HG02678 (cell line): ENCODE measurements at regions not wholly inside any gene's neighbourhood (a gene's known extent, or its start where the extent isn't known, plus 50 kb on each side); places are given as distances from the start of the nearest gene placed in this dataset.

Source experiments
- ATAC-seq: cut with Tn5 transposase; IDR thresholded peaks from one replicate; pipeline ENCODE4 v1.9.1; 2021; ENCODE audit warnings: mild to moderate bottlenecking, moderate library complexity; ENCODE audit not compliant: unreplicated experiment

DNA sequence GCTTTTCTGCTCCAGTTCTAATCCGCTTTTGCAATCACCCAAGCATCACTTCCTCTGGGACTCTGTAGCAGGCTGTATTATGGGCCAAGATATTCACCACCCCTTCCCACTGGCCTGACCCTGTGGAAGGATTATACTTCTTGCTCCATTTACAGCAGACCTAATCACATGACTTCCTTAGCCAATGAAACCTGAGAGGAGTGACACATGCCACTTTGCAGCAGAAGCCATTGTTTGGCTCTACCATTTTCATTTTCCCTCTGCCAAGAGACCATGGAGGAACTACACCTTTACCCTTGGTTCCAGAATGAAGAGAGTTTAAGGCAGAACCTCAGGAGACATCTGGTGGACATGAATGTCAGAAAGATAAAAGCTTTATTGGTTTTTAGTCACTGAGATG is 134.9 kb upstream of the HSD17B12 start:
- ATAC-seq, result no peak

DNA sequence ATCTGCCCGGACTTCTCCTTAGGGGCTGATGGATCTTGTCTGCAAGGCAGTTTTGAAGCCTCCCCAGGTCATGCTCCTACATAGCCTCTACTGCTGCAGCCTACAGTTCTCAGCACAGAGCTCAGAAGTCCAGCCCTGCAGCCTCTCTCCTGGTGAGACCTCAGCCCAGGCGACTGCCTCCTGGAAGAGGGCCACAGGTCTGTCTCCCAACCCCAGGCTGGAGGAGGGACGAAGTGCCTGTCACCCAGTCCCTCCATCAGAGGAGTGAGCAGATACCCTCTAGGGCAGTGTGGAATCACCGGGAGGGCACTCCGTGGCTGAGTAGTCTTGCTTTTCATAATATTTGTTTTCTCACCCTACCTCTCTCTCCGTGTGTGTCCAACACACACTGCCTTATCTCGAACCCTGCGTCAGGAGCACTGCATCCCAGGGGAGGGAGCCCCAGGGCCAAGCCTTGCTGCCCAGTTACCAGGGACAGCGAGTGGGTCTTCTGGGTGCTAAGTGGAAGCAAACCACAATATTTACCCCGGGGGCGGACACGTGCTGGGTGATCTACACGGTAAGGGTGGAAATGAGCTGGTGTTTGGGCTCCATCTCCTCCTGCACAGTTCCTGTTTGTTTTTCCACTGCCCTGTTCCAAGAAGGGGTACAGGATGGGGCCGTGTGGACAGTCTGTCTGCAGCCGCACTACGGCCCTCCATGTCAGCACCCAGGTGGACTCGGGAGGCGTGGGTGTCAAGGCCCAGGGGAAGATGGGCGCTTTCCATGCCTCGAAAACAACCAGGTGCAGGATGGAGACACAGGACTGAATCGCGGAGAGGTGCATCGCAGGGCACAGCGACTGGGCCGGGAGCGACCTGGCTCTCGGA is 133.7 kb upstream of the HSD17B12 start:
- ATAC-seq, result no peak

DNA sequence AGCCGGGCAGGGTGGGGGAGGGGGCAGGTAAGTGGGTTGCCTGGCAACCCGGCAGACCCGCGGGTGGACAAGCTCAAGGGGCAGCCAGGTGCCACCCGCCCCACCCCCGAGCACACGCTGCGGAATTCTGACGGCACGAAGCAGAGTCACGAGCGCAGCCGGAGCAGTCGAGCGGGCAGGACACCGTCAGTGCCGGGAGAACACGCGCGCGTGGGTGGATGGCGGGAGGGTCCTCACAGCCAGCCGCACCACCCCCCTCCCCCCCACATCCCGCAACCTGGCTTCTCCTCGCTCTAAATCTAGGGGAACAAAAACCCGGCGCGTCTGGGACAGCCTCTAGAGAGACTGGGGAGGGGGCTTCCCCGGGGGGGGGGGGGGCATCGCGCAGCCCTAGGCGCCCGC is 133.1 kb upstream of the HSD17B12 start:
- ATAC-seq, result no peak

DNA sequence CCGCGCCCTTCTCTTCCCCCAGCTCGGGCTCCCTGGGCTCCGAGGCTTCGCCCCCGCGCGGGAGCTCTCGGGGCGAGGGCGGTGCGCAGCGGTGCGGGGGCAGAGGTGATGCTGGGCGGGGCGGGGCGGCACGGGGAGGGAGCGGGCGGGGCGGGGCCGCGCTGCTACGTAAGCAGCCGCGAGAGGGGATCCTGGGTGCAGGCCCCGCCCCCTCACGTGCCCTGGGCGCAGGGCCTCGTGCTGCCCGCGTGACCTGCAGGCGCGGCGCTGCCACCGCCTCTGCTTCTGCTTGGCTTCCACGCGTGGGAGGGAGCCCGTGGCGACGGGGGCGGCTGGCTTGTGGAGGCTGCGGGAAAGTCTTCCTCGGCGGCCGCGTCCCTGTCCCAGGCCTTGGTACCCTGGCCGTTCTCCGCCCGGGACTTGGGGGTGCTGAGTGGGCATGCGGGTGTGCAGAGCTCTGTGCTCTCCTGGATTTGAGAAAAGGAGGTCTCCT is 132.6 kb upstream of the HSD17B12 start:
- no peak for ATAC-seq

DNA sequence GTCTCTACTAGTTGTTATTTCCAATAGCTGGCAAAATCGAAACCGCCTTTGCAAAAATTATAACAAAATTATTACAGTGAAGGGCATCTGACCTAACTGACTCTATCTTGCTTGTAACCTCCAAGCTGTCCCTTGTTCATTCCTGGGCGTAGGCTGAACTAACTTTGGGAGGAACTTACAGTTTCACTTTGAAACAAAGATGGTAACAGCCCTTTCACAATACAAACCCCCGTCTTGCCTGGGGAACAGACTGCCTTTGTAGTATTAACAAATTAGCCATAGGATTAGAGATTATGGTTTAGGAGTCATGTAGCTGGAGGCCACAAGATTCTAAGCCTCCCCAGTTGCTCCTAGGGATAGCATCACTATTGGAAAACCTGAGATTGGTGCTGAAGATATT is 131.6 kb upstream of the HSD17B12 start:
- ATAC-seq, result no peak

DNA sequence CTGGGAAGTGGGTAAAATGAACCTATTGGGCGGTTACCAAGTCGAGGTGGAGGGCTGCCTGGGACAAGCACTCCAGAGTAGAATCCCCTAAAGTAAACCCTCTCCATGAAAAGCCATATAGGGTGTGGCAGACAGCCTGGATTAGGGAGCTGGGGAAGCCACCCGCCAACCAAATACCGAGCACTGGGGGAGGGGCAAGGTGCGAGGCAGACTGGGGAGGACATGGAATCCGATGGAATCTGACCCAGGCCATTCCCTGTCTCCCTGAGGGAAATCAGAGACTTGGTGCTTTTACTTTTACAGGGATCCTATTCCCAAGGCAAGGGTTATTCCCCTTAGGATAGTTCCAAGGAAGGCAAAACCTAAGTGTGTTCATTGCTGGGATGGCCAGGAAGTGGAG is 130.9 kb upstream of the HSD17B12 start:
- ATAC-seq, result no peak

DNA sequence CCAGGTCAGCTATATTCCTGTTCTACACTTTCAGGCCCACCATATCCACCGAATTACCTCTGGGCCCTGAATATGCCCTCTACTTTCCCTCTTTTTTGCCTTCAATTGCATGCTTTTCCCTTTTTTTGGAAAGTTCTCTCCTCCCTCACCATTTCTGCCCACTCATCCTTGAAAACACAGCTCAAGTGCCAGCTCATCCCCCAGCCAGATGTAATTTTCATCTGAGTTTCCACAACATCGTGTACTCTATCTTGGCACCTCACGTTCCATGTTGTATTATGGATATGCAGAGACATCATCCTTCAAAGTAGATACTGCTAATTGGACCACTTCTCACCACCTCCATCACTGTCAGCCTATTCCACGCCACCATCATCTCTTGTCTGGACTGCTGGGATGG is 129.8 kb upstream of the HSD17B12 start:
- ATAC-seq, result no peak

DNA sequence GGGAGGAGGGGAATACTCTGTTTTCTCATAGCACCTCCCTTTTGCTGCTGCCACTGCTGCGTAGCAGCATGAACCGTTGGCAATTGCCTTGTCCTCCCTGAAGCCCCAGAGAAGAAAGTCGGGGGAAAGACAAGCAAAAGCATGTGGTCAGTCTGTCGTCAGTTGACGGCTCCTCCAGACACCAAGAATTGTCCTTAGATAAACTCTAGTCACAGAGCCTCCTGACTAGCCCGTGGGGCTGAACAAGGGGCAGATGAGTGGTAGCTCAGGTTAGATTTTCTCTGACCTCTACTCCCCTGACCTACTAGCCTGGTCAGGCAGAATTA is 126.4 kb upstream of the HSD17B12 start:
- ATAC-seq, result no peak

DNA sequence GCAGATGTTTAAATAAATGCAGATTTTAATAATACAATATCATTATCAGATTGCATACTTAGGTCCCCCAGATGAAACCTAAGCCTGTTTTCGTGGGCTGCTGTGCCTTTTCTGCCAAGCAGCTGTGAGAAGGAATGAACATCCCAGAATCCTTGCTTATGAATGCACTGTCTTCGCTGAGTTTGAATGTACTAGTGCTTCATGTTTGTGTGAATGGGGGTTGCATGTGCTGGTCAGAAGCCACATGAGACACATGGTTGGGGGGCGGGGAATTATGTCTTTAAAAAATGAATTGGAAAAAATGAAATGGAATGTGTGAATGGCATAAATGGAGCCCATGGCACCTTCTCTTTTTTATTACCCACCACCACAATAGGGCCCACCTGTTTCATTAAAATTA is 125.4 kb upstream of the HSD17B12 start:
- no peak for ATAC-seq

DNA sequence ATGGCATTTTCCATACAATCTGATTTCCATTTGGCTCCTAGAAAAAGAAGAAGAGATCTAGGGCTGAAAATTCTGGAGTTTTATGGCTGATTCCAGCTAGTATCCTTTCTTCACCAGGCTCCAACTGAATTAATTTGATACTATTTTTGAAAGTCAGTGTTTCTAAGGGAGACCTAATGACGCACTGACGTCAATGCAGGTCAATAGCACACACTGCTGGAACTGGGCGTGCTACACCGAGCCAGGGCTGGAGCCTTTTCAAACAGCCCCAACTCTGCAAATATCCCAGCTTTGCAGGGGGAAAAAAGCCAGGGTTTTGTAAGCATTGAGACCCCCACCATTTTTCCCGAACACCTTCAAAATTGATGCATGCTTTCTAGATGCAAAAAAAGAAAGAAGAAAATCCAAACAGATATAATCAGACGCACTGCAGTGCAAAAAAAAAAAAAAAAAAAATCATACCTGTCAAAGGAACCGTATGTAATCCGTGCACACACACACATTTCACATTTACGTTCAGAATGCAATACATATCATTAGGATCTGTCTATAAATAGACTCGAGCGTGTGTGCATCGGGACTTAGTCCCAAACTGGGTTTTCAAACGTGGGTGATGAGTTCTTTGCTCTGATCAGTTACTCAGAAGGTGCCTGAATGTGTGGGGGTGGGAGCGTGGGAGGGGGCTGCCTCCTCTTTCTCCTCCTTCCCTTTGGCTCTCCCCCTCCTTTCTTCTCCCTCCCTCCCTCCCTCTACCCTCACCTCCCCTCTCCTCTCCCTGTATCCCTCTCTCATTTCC is 124.5 kb upstream of the HSD17B12 start:
- ATAC-seq, result no peak

DNA sequence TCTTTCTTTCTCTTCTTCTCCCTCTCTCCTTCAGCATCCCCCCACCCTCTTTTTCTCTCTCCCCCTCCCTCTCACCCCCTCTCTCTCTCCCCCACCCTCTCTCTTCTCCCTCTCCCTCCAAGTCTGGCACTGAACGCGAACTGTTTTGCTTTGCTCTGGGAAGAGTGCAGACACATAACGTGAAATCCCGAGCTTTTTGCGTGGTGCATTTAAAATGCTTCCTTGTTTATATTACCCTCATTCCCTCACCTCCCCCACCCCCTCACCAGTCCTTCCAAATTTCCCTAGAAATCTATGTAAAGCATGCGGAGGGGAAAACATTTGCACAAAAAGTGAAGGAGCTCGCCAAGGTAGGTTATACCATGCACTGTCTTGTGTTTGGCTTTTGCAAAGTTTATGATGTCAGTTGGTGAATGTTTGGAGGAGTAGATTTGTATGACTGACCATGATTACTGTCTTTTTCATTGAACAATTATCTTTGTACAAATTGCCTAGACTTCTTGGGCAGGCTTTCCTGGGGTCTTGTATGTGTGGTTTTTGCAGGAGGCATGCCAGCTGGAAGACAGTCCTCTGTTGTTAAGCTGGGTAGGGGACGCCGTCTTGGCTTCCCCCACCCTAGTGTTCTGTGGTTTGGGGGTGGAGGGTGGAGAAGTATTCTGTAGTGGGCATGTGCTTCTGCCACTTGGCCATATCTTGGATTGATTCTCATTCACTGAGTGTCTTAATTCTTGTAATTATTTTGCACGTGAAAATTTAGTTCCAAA is 123.7 kb upstream of the HSD17B12 start:
- no peak for ATAC-seq

DNA sequence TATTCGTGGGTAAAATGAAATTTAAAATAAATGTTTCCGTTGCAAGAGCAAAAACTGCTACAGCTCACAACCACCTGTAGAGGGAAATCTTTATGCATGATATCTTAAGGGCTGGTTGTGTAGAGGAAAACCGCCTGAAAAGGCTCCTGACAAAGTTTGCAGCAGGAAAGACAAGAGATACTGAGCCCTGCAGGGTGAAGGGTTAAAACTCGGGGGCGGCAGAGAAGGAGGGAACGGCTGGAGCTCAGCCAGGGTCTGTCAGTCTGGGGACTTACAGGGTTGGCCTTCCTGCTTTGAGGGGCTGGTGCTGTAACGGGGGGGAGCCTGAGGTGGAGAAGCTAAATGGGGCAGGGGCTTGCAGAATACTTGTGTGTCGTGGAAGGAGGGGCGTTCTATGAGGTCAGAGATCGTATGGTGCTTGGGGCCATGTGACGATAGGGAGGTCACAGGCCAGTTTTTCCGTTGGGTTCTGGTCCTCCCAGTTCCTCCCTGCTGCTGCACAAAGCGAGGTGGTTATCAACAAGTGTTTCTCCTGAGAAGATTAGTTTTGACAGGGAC is 122.9 kb upstream of the HSD17B12 start:
- no peak for ATAC-seq

DNA sequence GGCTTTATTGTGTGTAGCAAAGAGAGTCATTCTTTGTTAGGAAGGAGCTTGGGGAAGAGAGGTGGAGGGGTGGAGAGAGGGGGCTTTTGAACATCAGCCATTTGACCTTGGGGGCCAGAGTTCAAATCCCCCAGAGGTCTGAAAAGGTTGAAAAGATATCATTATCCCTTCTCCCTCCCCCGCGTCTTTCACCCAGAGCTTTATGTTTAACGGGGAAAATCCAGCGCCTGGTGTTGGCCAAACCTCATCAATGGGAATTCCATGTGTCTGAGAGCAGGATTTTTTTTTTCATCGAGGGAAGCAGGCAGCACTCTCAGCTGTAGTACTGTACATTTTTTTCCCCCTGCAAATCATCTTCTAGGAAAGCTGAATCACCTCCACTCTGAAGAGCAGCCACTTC is 122.4 kb upstream of the HSD17B12 start:
- no peak for ATAC-seq

DNA sequence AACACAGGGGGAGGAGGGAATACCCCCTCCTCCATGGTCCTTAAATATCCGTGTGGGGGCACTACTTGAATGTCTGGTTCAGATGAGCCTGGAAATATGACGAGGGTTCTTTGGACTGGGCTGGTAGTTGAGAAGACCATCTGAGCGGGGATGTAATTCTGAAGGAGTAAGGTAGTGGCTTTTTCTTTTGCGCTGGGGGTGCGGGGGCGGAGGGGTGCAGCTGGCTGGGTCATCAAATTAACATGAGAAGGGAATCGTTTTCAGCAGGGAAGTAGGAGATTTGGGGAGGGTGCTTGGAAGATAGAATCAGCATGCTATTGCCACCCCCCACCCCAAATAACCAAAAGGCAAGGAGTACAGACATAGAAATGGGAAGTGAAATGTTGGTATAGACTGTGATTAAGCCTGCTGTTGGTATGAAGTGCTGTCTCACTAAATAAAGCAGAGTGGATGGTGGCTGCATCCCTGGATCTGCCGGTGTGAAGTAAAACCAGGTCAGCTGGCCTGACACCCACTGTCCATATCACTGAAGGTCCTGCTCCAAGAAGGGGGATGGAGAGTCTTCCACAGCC is 121.9 kb upstream of the HSD17B12 start:
- ATAC-seq, result no peak

DNA sequence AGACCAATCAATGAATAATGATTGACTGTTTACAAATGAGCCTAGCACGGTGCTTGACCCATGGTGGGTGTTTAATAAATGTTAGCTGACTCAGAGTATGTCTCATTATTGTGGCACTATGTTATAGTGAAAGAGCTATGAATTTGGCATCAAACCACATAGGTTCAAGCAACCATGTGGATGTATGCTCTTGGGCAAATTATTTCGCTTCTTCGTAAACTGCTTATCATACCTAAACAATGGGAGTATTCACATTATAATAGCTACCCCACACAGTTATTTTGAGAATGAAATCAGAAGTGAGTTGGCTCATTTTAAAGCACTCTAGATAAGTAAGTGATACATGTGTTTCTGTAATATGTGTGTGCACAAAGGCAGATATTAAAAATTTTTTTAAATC is 118.7 kb upstream of the HSD17B12 start:
- ATAC-seq, result no peak

DNA sequence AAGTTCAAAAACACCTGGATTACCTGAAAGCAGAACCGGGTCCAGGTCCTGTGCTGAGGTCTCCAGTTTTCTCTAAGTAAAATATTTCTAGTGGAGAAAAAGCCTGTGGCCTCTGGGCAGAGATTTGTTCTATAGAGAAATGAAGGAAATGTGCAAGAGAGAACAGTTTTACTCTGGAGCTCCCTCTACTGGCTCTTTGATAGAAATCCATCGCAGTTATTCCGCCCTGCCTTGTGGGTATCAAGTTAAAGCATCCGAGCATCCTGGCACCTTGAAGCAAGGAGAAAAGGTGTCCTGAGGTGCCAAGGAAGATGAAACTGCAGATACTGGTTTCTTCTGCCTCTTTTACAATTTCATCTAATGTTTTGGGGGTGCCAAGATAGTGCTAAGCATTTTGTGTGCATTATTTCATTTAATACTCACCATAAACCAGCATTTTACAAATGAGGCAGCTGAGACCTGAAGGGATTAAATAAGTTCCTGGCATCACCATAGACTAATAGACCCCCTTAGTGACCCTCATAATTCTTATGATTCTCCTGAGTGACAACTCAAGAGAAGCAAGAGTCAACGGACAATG is 113.1 kb upstream of the HSD17B12 start:
- no peak for ATAC-seq

DNA sequence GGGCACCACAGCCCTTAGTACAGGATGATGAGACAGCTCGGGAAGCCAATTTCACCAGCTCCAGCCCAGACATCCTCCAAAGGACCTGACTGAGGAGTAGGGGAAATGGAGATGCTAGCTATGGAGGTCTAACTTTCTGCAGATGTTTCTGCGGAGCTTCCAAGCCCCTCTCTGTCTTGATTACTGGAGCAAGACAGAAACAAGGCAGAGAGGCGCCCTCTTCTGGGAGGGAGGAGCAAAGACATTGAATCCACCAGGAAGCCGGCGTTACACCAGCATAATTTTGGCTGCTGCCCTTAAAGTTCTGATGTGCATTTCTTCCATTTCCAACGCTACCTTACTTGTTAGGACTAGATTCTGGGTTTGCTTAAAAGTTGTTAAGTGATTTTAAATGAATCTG is 107.3 kb upstream of the HSD17B12 start:
- peak; percentile 43 for ATAC-seq

DNA sequence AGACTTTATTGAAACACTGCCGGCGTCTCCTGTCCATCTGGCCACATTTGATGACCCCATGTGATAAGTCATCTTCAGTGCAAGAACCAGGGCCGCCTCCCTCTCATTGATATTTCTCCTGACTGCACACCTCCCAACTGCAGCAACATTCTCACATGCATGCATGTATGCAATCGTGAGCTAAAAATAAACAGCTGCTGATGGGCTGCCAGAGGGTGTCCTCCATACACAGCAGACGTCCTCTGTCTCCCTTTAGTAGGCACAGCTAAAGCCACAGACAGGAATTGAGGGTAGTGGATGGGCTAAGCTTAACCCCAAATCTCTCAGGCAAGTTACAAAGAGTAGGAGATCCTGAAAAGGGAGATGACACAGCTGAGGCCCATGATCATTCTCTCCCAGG is 106.7 kb upstream of the HSD17B12 start:
- ATAC-seq, result no peak

DNA sequence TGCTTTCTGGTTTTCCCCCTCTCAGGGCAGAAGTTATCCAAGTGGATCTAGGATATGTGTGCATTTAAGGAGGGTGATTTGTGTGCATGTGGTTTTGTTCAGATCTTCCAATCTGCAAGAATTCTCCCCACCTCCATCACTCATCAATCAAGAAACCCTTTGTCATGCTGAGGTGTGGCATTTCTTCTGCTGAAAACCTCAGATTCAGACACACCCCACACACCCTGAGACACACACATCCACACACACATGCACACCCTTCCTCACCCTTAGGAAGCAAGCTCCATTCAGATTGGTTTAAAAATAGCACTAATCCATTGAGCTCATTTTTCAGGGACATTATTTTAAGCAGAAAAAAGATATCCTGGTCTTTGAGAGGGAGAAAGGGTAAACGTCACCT is 106.1 kb upstream of the HSD17B12 start:
- no peak for ATAC-seq
